Endothelial cell of umbilical vein (primary cell): ENCODE measurements at regions not wholly inside any gene's neighbourhood (a gene's known extent, or its start where the extent isn't known, plus 50 kb on each side); places are given as distances from the start of the nearest gene placed in this dataset.

Experiments
- BruUV-seq: library from RNA; stranded (reverse); fragments of 400-500 nt; replicated peaks from 2 replicates; lab custom pipeline; 2021; lab: Mats Ljungman, UMichigan
- CTCF ChIA-PET: fragments of 300-600, 350-600 bp; sonication (Branson Sonifier 250); formaldehyde crosslinking; loops from one replicate; lab custom pipeline; 2021; ENCODE audit warnings: antibody characterized with exemption, inconsistent platforms; lab: Charles Lee
- POLR2A ChIA-PET: fragments of 300-600, 350-600 bp; sonication (Branson Sonifier 250); formaldehyde crosslinking; loops from one replicate; lab custom pipeline; 2021; ENCODE audit warnings: antibody characterized with exemption, inconsistent platforms; lab: Charles Lee
- DNase-seq: peaks from one replicate; pipeline ENCODE4 v3.0.0-alpha.2; 2011; ENCODE audit warnings: low read depth, low spot score
- FAIRE-seq: peaks from 2 replicates; lab custom pipeline; 2011; peaks lifted over from hg19 to GRCh38; lab: Jason Lieb, UNC
- H2AFZ ChIP-seq: 2 replicates; pipeline ENCODE4 v1.6.0; 2012; ENCODE audit warnings: low read depth, low read length, control low read depth, inconsistent platforms
- H3K27ac ChIP-seq: 2 replicates; pipeline ENCODE4 v1.5.1; 2011; ENCODE audit warnings: low read depth, mild to moderate bottlenecking, control low read depth, low read length, moderate library complexity; ENCODE audit not compliant: insufficient read depth
- H3K27me3 ChIP-seq, 2 experiments: 2 replicates each; pipeline versions ENCODE4 v1.6.0 to v1.6.1; 2011; ENCODE audit warnings: low read length in 2 of 2, mixed read lengths in 1 of 2; ENCODE audit not compliant: control insufficient read depth in 2 of 2, insufficient read depth in 2 of 2
- H3K36me3 ChIP-seq, 2 experiments: 2 replicates in 1 of 2; 3 replicates in 1 of 2; pipeline ENCODE4 v1.5.1; 2011; ENCODE audit warnings: low read length in 2 of 2, mild to moderate bottlenecking in 1 of 2, moderate library complexity in 1 of 2; ENCODE audit not compliant: control insufficient read depth in 2 of 2, insufficient read depth in 2 of 2; ENCODE audit errors: extremely low read depth in 1 of 2
- H3K4me1 ChIP-seq: 3 replicates; pipeline ENCODE4 v1.5.1; 2011; ENCODE audit warnings: mild to moderate bottlenecking, low read length; ENCODE audit not compliant: control insufficient read depth, insufficient read depth; ENCODE audit errors: extremely low read depth
- H3K4me2 ChIP-seq: 2 replicates; pipeline ENCODE4 v1.6.1; 2011; ENCODE audit warnings: low read length, control low read depth, mixed read lengths; ENCODE audit not compliant: insufficient read depth
- H3K4me3 ChIP-seq, 3 experiments: fragments of 200-600 bp in 1 of 3; sonication (generic), shearing (Covaris generic) in 1 of 3; replicated peaks in 1 of 3; 2 replicates each; pipeline ENCODE4 v1.5.1; 2011 to 2016; ENCODE audit warnings: control low read depth in 3 of 3, low read length in 3 of 3, mild to moderate bottlenecking in 2 of 3, inconsistent platforms in 1 of 3, low read depth in 1 of 3, moderate library complexity in 1 of 3; ENCODE audit not compliant: insufficient read depth in 1 of 3
- H3K79me2 ChIP-seq: 2 replicates; pipeline ENCODE4 v1.6.0; 2012; ENCODE audit warnings: low read length, inconsistent platforms; ENCODE audit not compliant: control insufficient read depth, insufficient read depth
- H3K9ac ChIP-seq: replicated peaks from 2 replicates; pipeline ENCODE3; 2011; ENCODE audit warnings: low read length, control low read depth; ENCODE audit not compliant: insufficient read depth; ENCODE audit errors: extremely low read depth
- H3K9me1 ChIP-seq: replicated peaks from 3 replicates; pipeline ENCODE4 v1.6.0; 2011; ENCODE audit warnings: mild to moderate bottlenecking, low read length; ENCODE audit not compliant: control insufficient read depth, insufficient read depth; ENCODE audit errors: extremely low read depth
- H3K9me3 ChIP-seq: replicated peaks from 2 replicates; pipeline ENCODE4 v1.5.1; 2012; ENCODE audit warnings: low read length, inconsistent platforms; ENCODE audit not compliant: control insufficient read depth, insufficient read depth
- H4K20me1 ChIP-seq: replicated peaks from 2 replicates; pipeline ENCODE3; 2011; ENCODE audit warnings: mild to moderate bottlenecking, low read length; ENCODE audit not compliant: control insufficient read depth, insufficient read depth; ENCODE audit errors: extremely low read depth
- EZH2 ChIP-seq: IDR thresholded peaks from 2 replicates; pipeline ENCODE4 v1.6.1; 2012; ENCODE audit warnings: borderline replicate concordance, low read depth, mild to moderate bottlenecking, moderate library complexity, low read length, inconsistent platforms; ENCODE audit not compliant: severe bottlenecking
- FOS ChIP-seq: IDR thresholded peaks from 2 replicates; pipeline ENCODE4 v1.6.1; 2011; ENCODE audit warnings: mild to moderate bottlenecking, low read length, moderate library complexity, borderline replicate concordance; ENCODE audit not compliant: insufficient read depth
- GATA2 ChIP-seq: IDR thresholded peaks from 2 replicates; pipeline ENCODE4 v1.7.0; 2011; ENCODE audit warnings: low read depth, mild to moderate bottlenecking, moderate library complexity, mixed read lengths, low read length; ENCODE audit not compliant: insufficient read length, insufficient read depth
- JUN ChIP-seq: IDR thresholded peaks from 2 replicates; pipeline ENCODE4 v1.6.1; 2011; ENCODE audit warnings: borderline replicate concordance, low read depth; ENCODE audit not compliant: insufficient read length, insufficient read depth
- MYC ChIP-seq: IDR thresholded peaks from one replicate; pipeline ENCODE4 v1.6.1; 2011; ENCODE audit warnings: mild to moderate bottlenecking, low read depth, low read length
- POLR2A ChIP-seq: IDR thresholded peaks from 2 replicates; pipeline ENCODE4 v1.6.1; 2012; ENCODE audit warnings: low read depth, mild to moderate bottlenecking, control low read depth, low read length
- POLR2AphosphoS5 ChIP-seq: IDR thresholded peaks from 2 replicates; pipeline ENCODE4 v1.6.1; 2012; ENCODE audit warnings: low read depth, mild to moderate bottlenecking, control low read depth, low read length, moderate library complexity; ENCODE audit not compliant: insufficient read depth
- dilution Hi-C: fragments of 300-500 bp; cut with MboI; formaldehyde crosslinking; loops from one replicate; pipeline ENCODE4 v1.15.0; 2019; ENCODE audit warnings: low sequenced_read_pairs; ENCODE audit not compliant: extremely low pct_ligation_motif_present
- intact Hi-C: fragments of 100-400 bp; cut with micrococcal nuclease; formaldehyde crosslinking; loops from one replicate; pipeline ENCODE4 v1.10.0; 2022
- TF ChIP-seq, protein P1 (sequence below): IDR thresholded peaks from 2 replicates; pipeline ENCODE4 v1.6.1; 2011; ENCODE audit not compliant: insufficient read depth, insufficient read length
- TF ChIP-seq, protein P2 (sequence below), 2 donors: IDR thresholded peaks; 1 replicate in 1 of 2; 2 replicates in 1 of 2; pipeline ENCODE4 v1.5.1; 2011; ENCODE audit warnings: low read length in 2 of 2, mild to moderate bottlenecking in 2 of 2, moderate library complexity in 2 of 2, control low read depth in 1 of 2, inconsistent platforms in 1 of 2, low read depth in 1 of 2; ENCODE audit not compliant: insufficient read depth in 1 of 2; ENCODE audit errors: extremely low read depth in 1 of 2

GRCh38 chr11:104826772-104827171 is 71.5 kb downstream of the CASP12 start:
- no peak overlapping the region for H3K4me2 ChIP-seq
- ChIA-PET CTCF (interaction anchor here (1.4 kb wide), 1 partner anchor 9 kb away, joined by 4 read pairs; no protein-coding TSS in a partner anchor), POLR2A (no interaction called here)
- no TSS peak for BruUV-seq
- H3K27ac ChIP-seq, result no peak overlapping the region
- no peaks in the 10 kb centered on the region for H3K36me3 ChIP-seq
- H3K4me1 ChIP-seq, result peaks cover 2% of the 10 kb centered on the region
- no peak overlapping the region for H3K9ac ChIP-seq
- no peak for TF ChIP-seq FOS
- TF ChIP-seq, protein P1, sequence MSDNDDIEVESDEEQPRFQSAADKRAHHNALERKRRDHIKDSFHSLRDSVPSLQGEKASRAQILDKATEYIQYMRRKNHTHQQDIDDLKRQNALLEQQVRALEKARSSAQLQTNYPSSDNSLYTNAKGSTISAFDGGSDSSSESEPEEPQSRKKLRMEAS, result no peak
- no peak for TF ChIP-seq MYC
- TF ChIP-seq GATA2, result no peak
- no peak for TF ChIP-seq EZH2
- no peak for TF ChIP-seq POLR2AphosphoS5
- TF ChIP-seq POLR2A, result no peak
- TF ChIP-seq JUN, result no peak
- TF ChIP-seq, protein P2, sequence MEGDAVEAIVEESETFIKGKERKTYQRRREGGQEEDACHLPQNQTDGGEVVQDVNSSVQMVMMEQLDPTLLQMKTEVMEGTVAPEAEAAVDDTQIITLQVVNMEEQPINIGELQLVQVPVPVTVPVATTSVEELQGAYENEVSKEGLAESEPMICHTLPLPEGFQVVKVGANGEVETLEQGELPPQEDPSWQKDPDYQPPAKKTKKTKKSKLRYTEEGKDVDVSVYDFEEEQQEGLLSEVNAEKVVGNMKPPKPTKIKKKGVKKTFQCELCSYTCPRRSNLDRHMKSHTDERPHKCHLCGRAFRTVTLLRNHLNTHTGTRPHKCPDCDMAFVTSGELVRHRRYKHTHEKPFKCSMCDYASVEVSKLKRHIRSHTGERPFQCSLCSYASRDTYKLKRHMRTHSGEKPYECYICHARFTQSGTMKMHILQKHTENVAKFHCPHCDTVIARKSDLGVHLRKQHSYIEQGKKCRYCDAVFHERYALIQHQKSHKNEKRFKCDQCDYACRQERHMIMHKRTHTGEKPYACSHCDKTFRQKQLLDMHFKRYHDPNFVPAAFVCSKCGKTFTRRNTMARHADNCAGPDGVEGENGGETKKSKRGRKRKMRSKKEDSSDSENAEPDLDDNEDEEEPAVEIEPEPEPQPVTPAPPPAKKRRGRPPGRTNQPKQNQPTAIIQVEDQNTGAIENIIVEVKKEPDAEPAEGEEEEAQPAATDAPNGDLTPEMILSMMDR (IDR thresholded peaks at IDR 0.05; ENCODE audit: extremely low read depth in 1 of 2, insufficient read depth in 1 of 2, low read depth in 1 of 2, low read length in 2 of 2), result no peak
- dilution Hi-C loops, result no loop called here
- DNase-seq (no peak), FAIRE-seq (no peak)
- intact Hi-C loops, result loop anchor here (10.0 kb wide), 1 partner anchor 1038 kb away; no protein-coding TSS in a partner anchor
- H2AFZ ChIP-seq, result no peak overlapping the region
- H3K79me2 ChIP-seq, result no peaks in the 10 kb centered on the region
- H3K4me3 ChIP-seq, result no peak overlapping the region
- no peaks in the 10 kb centered on the region for H4K20me1 ChIP-seq
- H3K27me3 ChIP-seq, result no peaks in the 10 kb centered on the region
- H3K9me3 ChIP-seq, result no peaks in the 10 kb centered on the region
- no peaks in the 10 kb centered on the region for H3K9me1 ChIP-seq
